ENCODE measurements at regions not wholly inside any gene's neighbourhood (a gene's known extent, or its start where the extent isn't known, plus 50 kb on each side); places are given as distances from the start of the nearest gene placed in this dataset.

DNA sequence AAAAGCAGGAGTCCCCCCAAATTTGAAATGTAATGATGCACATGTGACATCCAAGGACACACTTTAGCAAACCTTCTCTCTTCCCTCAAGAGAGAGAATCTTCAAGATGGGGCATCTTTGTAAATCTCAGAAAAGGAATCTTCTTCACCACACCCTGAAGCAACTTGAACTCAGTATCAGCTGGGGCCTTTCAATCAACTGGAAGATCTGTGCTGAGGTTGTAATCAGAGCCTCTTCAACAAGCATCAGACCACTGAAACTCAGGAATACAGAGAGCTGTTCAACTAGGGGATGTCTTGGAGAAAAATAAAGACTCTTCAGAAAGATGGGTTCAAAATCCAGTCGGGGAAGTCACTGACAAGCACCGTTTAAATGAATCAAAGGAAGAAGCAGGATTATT lies 92.5 kb upstream of the CAMK1G start:
- in situ Hi-C loops (cut with HindIII; ENCODE audit: low pct_unique_long_range_greater_than_20kb, low sequenced_read_pairs), result no loop called here
- no peak for TF ChIP-seq JUND (IDR thresholded peaks at IDR 0.05; ENCODE audit: low read depth)
- DNase-seq (ENCODE audit: low read depth in 1 of 2, low spot score in 1 of 2), result no peak

GRCh38 chr1:209491496-209491895 lies 92.0 kb upstream of the CAMK1G start:
- TF ChIP-seq JUND (IDR thresholded peaks at IDR 0.05; ENCODE audit: low read depth), result no peak
- no peak for DNase-seq (ENCODE audit: low read depth in 1 of 2, low spot score in 1 of 2)
- in situ Hi-C loops (cut with HindIII; ENCODE audit: low pct_unique_long_range_greater_than_20kb, low sequenced_read_pairs), result no loop called here

DNA sequence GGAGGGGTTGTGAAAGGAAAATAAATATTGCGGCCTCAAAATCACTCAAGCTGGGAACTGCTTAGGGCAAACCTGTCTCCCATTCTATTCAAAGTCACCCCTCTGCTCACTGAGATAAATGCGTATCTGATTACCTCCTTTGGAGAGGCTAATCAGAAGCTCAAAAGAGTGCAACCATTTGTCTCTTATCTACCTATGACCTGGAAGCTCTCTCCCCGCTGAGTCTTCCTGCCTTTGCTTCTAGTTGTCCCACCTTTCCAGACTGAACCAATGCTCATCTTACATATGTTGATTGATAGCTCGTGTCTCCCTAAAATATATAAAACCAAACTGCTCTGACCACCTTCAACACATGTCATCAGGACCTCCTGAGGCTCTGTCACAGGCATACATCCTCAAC lies 91.6 kb upstream of the CAMK1G start:
- in situ Hi-C loops (cut with HindIII; ENCODE audit: low pct_unique_long_range_greater_than_20kb, low sequenced_read_pairs), result no loop called here
- DNase-seq (ENCODE audit: low read depth in 1 of 2, low spot score in 1 of 2), result no peak
- no peak for TF ChIP-seq JUND (IDR thresholded peaks at IDR 0.05; ENCODE audit: low read depth)

DNA sequence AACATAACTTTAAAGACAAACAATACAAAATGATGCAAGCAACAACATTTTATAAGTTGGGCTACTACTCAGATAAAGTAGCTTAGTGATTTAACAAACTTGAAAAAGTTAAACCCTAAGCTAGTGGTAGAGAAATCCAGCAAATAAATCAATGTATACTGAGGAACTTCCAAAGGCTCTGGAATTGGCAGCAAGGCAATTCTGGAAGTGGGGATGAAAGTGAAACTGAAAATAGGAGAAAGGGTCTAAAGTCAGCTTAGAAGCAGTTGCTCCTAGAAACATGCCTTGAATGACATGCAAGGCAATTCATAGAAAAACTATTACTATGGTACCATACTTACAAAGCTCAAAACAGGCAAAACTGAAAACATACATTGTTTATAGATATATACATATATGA lies 90.0 kb upstream of the CAMK1G start:
- in situ Hi-C loops (cut with HindIII; ENCODE audit: low pct_unique_long_range_greater_than_20kb, low sequenced_read_pairs), result no loop called here
- no peak for TF ChIP-seq JUND (IDR thresholded peaks at IDR 0.05; ENCODE audit: low read depth)
- DNase-seq (ENCODE audit: low read depth in 1 of 2, low spot score in 1 of 2), result no peak

- in situ Hi-C loops (cut with HindIII; ENCODE audit: low pct_unique_long_range_greater_than_20kb, low sequenced_read_pairs), result no loop called here
- no peak for DNase-seq (ENCODE audit: low read depth in 1 of 2, low spot score in 1 of 2)
- no peak for TF ChIP-seq JUND (IDR thresholded peaks at IDR 0.05; ENCODE audit: low read depth)
These were observed 85.8 kb upstream of the CAMK1G start for GRCh38 chr1:209497729-209498128.

DNA sequence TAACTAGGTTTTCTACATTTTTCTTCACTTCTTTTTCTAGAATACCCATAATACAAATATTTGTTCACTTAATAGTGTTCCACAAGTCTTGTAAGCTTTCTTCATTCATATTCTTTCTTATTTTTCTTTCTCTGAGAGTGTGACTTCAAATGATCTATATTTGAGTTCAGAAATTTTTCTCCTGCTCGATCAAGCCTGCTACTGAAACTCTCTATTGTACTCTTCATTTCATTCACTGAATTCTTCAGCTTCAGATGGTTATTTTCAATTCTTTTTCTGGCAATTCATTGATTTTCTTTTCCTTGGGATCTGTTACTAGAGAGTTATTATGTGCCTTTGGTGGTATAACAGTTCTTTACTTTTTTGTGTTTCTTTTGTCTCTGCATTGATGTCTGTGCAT lies 82.5 kb upstream of the CAMK1G start:
- in situ Hi-C loops (cut with HindIII; ENCODE audit: low pct_unique_long_range_greater_than_20kb, low sequenced_read_pairs), result no loop called here
- no peak for TF ChIP-seq JUND (IDR thresholded peaks at IDR 0.05; ENCODE audit: low read depth)
- no peak for DNase-seq (ENCODE audit: low read depth in 1 of 2, low spot score in 1 of 2)

- DNase-seq (ENCODE audit: low read depth in 1 of 2, low spot score in 1 of 2), result no peak
- in situ Hi-C loops (cut with HindIII; ENCODE audit: low pct_unique_long_range_greater_than_20kb, low sequenced_read_pairs), result no loop called here
- no peak for TF ChIP-seq JUND (IDR thresholded peaks at IDR 0.05; ENCODE audit: low read depth)
These were observed 80.3 kb upstream of the CAMK1G start for GRCh38 chr1:209503196-209503595.

DNA sequence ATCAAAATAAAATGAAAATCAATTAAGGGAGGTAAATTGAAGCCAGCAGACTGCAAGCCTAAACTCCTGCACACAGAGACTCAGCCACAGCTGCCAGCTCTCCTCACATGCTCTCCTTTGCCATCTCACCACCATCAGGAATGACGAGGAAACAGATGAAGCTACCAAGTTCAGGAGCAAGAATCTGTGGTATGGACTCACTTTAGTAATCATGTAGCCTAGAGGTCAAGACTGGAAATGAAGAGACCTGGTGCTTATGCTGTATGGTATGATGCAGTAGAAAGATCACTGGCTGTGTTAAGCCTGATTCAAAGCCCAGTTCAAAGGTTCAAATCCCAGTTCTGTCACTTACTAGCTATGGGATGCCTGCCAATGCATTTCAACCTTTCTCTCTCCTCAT lies 78.9 kb upstream of the CAMK1G start:
- in situ Hi-C loops (cut with HindIII; ENCODE audit: low pct_unique_long_range_greater_than_20kb, low sequenced_read_pairs), result no loop called here
- no peak for DNase-seq (ENCODE audit: low read depth in 1 of 2, low spot score in 1 of 2)
- TF ChIP-seq JUND (IDR thresholded peaks at IDR 0.05; ENCODE audit: low read depth), result no peak

DNA sequence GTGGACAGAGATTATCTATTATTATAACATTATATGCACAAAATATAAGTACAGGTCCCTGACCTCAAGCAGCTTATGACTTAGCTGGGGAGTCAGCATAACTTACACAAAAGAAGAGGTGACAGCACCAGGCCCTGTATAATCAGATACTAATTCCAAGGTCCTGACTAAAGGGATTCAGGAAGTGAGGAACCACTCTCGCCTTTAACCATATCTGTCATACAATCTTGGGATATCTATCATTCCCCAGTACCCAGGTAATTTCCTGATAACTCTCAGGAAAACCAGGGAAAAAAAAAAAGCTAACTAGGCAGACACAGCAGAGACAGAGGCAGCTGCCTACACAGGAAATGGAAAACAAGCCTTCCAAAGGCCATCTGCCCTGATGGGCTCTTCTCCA lies 78.5 kb upstream of the CAMK1G start:
- TF ChIP-seq JUND (IDR thresholded peaks at IDR 0.05; ENCODE audit: low read depth), result no peak
- DNase-seq (ENCODE audit: low read depth in 1 of 2, low spot score in 1 of 2), result no peak
- in situ Hi-C loops (cut with HindIII; ENCODE audit: low pct_unique_long_range_greater_than_20kb, low sequenced_read_pairs), result no loop called here

- in situ Hi-C loops (cut with HindIII; ENCODE audit: low pct_unique_long_range_greater_than_20kb, low sequenced_read_pairs), result no loop called here
- TF ChIP-seq JUND (IDR thresholded peaks at IDR 0.05; ENCODE audit: low read depth), result no peak
- no peak for DNase-seq (ENCODE audit: low read depth in 1 of 2, low spot score in 1 of 2)
These were observed 77.4 kb upstream of the CAMK1G start for GRCh38 chr1:209506101-209506500.

DNA sequence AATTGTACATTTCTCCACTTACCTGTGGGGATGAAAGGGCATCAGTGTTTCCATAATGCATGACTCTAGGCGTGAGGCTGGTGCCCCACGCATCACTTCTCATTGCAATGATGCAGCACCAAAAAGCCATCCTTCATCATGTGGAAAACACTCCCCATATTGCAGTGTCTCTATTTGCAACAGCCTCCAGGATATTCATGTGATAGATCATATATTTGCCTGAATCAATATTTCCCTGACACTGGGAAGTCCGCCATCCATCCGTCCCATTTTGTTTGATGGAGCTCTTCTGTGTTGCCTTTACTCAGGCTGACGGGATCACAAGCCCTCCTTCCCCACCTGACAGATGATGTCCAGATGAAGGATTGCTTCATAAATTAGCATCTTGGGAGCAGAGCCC lies 74.5 kb upstream of the CAMK1G start:
- no peak for DNase-seq (ENCODE audit: low read depth in 1 of 2, low spot score in 1 of 2)
- in situ Hi-C loops (cut with HindIII; ENCODE audit: low pct_unique_long_range_greater_than_20kb, low sequenced_read_pairs), result no loop called here
- TF ChIP-seq JUND (IDR thresholded peaks at IDR 0.05; ENCODE audit: low read depth), result no peak

GRCh38 chr1:209510063-209510462 lies 73.5 kb upstream of the CAMK1G start:
- DNase-seq (ENCODE audit: low read depth in 1 of 2, low spot score in 1 of 2), result no peak
- in situ Hi-C loops (cut with HindIII; ENCODE audit: low pct_unique_long_range_greater_than_20kb, low sequenced_read_pairs), result no loop called here
- TF ChIP-seq JUND (IDR thresholded peaks at IDR 0.05; ENCODE audit: low read depth), result no peak

GRCh38 chr1:209511169-209511568 lies 72.3 kb upstream of the CAMK1G start:
- TF ChIP-seq JUND (IDR thresholded peaks at IDR 0.05; ENCODE audit: low read depth), result no peak
- in situ Hi-C loops (cut with HindIII; ENCODE audit: low pct_unique_long_range_greater_than_20kb, low sequenced_read_pairs), result no loop called here
- no peak for DNase-seq (ENCODE audit: low read depth in 1 of 2, low spot score in 1 of 2)

DNA sequence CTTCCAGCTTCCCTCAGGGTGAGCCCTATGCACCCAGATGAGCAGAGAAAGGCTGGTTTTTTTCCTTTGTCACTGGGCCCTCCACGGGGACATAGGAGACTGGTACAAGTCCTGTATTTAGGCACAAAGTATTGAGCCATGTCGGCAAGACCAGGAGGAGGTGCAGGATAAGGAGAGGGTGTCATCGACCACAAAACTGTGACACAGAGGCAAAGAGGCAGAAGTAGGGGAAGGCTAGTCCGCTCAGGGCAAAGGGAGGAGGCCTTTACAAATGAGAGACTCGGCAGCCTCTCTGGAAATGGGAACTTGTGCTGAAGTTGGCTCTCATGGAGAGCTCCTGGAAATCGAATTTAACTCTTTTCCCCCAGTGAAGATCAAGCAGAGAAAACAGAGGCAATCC lies 70.7 kb upstream of the CAMK1G start:
- in situ Hi-C loops (cut with HindIII; ENCODE audit: low pct_unique_long_range_greater_than_20kb, low sequenced_read_pairs), result no loop called here
- DNase-seq (ENCODE audit: low read depth in 1 of 2, low spot score in 1 of 2), result no peak
- TF ChIP-seq JUND (IDR thresholded peaks at IDR 0.05; ENCODE audit: low read depth), result no peak

DNA sequence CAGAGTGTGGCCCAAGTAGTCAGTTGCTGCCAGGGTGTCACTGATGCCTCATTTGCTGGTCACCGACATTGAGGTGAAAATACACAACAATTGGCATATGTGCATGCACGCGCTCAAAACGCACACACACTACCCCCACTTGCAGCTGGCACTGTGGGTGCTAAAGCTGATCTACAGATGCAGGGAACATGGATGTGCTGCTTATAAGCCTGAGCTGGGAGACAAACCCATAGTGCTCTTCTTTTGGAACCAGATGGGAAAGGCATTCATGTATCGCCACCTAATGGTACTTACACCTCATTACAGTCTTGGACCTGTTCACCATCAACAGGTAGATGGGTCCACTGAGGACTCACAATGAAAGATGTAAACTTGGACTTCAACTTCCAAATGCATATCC lies 70.3 kb upstream of the CAMK1G start:
- peak; percentile 41 to 85 for DNase-seq (ENCODE audit: low read depth in 1 of 2, low spot score in 1 of 2)
- in situ Hi-C loops (cut with HindIII; ENCODE audit: low pct_unique_long_range_greater_than_20kb, low sequenced_read_pairs), result no loop called here
- no peak for TF ChIP-seq JUND (IDR thresholded peaks at IDR 0.05; ENCODE audit: low read depth)
